HG02588 (cell line): ENCODE measurements at regions not wholly inside any gene's neighbourhood (a gene's known extent, or its start where the extent isn't known, plus 50 kb on each side); places are given as distances from the start of the nearest gene placed in this dataset.
A peak's percentile ranks its signal among the peaks of the same experiment; 100 is the strongest.

Source experiments
- ATAC-seq: cut with Tn5 transposase; IDR thresholded peaks from one replicate; pipeline ENCODE4 v1.9.1; 2021; ENCODE audit warnings: mild to moderate bottlenecking, moderate library complexity; ENCODE audit not compliant: unreplicated experiment

GRCh38 chr4:180637616-180638015, 1605.6 kb upstream of the TENM3 start:
- ATAC-seq: no peak

DNA sequence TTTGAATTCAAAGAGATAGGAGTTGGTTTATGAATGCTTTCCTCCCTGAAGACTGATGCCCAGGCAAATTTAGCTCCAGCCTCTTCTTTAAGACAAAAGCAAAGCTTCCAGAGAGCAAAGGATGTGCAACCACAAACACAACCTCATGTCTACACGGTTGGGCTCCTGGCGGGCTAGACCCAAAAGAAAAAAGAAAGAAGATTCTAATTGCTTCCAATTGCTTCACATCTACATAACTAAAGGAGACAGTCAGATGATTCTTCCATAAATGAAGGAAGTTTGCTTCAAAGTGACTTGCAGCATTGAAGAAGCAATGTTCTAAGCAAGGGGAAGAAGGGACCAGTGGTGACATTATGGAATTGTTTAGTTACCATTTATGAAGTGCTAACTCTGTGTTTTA, 1603.0 kb upstream of the TENM3 start:
- ATAC-seq: no peak

GRCh38 chr4:180641495-180641894, 1601.7 kb upstream of the TENM3 start:
- no peak for ATAC-seq

GRCh38 chr4:180642732-180643131, 1600.5 kb upstream of the TENM3 start:
- ATAC-seq: no peak

- ATAC-seq: peak; percentile 88
Measured at GRCh38 chr4:180650273-180650672, 1592.9 kb upstream of the TENM3 start.

GRCh38 chr4:180652533-180652932, 1590.7 kb upstream of the TENM3 start:
- ATAC-seq: no peak

DNA sequence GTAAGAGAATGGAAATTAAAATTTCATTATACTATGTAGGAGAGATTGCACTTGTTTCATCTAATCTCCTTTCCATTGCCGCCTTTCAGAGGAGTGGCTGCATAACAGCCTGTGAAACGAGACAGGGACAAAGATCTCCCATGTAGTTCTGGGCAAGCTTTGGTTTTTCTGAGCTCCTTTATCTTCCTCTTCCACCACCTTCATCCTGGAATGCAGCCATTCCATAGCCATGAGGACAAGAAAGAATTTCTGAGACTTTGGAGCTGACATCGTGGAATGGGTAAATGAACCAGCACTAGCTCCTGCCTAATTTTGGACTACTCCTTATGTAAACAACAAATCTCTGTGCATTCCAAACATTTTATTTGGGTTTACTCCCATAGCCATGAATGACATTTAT, 1587.3 kb upstream of the TENM3 start:
- ATAC-seq: no peak

DNA sequence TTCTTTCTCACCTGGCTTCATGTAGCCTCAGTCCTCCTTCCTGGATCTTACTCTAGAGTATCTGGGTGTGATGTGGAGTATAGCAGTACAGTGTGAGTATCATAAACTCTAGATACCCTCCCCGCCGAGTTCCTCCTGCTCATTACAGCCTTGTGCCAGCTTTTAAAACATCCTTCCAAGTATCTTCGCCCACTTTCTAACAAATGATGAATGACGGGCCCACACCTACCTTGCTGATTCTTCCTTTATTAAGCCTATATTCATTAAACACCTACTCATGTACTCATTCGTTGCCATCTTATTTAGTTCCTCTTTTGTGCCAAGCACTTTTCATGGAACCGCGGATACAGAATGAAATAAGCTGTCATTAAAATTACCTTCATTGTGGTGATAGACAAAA, 1585.3 kb upstream of the TENM3 start:
- ATAC-seq: no peak

DNA sequence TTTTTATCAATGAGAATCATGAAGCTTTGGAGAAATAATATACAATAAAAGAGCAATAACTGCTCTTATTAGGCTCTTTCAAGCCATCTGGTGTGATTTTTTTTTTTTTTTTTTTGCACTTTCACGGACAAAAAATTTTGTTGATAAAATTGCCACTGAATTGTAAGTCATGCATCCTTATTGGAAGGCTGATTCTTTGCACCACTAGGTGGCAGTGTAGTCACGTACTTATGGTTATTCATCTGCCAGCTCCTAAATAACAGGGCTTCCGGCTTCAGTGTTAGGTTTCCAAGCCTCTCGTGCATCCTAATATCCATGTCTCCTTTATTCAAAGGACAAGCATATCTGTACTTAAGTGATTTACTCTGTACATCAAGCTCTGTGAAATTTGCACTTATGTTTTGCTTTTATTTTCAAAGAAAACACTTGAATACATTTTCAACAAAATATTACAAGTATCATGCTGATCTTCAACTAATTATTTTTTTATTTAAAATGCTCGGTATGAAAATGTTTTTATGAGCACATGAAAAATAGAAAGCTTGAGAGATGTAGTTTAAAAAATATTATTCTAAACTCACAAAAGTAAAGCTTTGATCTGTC, 1578.3 kb upstream of the TENM3 start:
- ATAC-seq: peak; percentile 80

DNA sequence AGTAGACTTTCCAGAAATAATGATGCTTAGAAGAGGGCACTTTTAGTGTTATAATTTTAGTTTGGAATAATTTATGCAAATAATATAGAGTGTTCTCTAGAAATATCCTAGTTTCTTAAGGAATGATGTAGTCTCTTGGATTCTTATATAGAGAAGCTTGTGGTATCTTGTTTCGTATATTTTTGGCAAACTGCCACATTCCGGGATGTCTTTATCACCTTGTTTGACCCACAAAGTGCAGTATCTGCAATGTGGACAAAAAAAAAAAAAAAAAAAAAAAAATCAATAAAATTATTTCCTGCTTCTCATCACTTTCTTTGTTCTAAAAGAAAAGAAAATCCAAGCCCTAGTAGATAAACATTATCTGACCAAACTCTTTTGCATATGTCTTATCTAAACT, 1577.7 kb upstream of the TENM3 start:
- ATAC-seq: no peak

DNA sequence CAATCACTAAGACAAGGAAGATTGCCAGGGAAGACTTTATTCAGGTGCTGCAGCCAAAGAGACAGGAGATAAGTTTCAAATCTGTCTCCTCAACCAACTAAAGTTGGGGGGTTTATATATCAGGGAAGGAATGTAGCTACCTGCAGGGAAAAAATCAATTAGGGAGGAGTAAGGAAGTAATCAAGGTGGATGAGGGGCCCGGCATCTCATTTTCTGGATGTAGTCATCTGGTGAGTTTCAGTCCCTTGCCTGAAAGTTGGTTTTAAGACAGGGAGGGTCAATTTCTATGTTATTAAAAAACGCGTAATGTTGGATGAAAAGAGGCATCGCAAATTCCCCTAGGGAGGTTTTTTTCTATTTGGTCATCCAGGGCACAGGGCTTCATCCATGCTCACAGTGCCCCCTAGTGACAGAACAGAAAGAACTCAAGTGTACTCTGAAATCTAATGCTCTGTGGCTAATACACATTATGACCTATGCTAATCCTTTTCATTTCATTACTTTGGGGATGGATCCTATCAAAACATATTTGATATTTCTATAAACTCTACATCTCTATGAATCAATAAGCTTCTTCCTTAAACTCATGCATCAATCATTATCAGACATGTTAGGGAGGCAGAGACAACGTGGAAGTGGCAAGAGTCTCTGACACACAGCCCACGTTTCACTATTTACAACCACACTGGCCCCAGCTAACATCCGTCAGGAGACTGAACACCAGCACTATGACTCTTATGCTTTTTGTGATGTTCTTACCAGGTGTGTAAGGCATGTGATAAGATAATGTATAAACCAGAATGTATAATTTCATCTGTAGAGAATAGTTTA, 1577.0 kb upstream of the TENM3 start:
- peak; percentile 77 for ATAC-seq

DNA sequence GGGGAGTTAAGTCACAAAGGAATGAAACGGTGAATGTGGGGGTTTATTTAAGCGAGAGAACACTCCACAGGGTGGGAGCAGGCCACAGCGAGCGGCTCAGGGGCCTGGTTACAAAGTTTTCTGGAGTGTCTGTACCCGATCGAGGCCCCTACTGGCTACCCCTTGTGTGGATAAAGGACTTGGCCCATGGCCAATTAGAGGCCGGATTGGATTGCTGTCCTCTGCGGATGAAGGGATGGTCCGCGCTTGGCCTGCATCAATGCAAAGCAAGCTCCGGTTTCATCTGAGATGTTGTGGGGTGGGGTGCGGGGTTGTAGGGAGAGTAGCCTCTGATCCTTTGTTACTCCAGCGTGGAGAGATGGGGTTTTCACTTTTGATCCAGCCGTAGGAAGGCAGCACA, 1574.5 kb upstream of the TENM3 start:
- no peak for ATAC-seq

GRCh38 chr4:180669680-180670079, 1573.5 kb upstream of the TENM3 start:
- ATAC-seq: no peak

DNA sequence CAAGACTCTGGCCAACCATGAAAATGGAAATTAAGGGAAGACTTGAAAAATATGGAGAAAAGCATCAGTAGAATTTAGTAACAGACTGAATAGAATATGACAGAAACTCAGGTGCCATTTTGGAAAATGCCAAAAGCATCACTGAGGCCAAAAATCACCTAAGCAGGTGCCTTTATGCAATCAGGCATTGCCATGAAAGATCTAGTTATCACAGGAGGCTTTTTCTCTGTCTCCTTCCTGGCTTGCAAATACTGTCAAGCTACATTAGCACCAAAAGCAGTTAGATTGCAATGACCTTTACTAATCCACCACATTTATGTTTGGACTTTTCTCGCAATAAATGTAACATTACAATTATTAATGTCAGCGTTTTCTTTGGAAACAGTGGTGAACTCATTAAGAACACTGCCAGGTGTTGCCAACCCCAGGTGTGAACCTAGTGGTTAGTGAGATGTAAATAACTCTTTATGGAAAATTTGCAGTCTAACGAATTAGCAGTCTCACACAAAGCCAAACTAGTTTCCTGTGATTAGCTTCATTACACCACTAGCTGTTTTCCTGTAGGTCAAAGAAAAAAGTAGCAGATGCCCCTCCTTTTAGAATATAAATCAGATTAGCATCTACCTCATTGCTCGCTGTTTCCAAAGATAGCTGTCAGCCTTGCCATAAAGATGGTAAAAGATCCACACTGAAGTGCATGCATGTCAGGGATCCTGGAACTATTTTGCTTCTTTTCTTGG, 1568.4 kb upstream of the TENM3 start:
- no peak for ATAC-seq

- ATAC-seq: no peak
Measured at GRCh38 chr4:180675359-180675650, 1567.9 kb upstream of the TENM3 start.

- ATAC-seq: no peak
Measured at GRCh38 chr4:180680305-180680704, 1562.9 kb upstream of the TENM3 start.

DNA sequence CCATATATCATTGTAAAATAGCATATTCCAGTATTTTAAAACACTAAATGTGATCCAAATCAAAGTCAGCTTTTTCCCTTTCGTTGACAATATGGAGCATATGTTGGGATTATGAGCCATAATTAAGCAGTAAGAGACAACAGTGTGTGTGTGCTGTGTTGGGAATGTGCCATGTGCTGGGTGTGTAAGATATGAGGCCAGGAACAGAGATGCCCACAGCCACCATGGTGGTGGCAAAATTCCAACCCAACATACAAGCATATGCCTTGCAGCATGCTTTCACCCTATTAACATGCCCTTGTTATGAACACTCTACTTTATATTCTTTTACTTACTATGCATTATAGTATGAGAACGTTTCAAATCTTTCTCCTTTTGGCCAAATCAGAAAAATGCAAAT, 1560.4 kb upstream of the TENM3 start:
- no peak for ATAC-seq

- no peak for ATAC-seq
Measured at GRCh38 chr4:180683186-180683585, 1560.0 kb upstream of the TENM3 start.

- ATAC-seq: no peak
Measured at GRCh38 chr4:180688480-180688879, 1554.7 kb upstream of the TENM3 start.

- ATAC-seq: no peak
Measured at GRCh38 chr4:180694875-180695274, 1548.3 kb upstream of the TENM3 start.

- ATAC-seq: no peak
Measured at GRCh38 chr4:180695851-180696250, 1547.4 kb upstream of the TENM3 start.

GRCh38 chr4:180696460-180697092, 1546.6 kb upstream of the TENM3 start:
- ATAC-seq: no peak
